ENCODE measurements at regions not wholly inside any gene's neighbourhood (a gene's known extent, or its start where the extent isn't known, plus 50 kb on each side); places are given as distances from the start of the nearest gene placed in this dataset.

GRCh38 chr10:20633714-20634113 is 263.4 kb downstream of the NEBL start:
- Histone ChIP-seq H3K4me2 (ENCODE audit: insufficient read depth, low read length, poor library complexity, severe bottlenecking) (no peak overlapping the region), H2BK12ac (ENCODE audit: low read length) (no peak overlapping the region), H3K18ac (ENCODE audit: low read length) (no peak overlapping the region), H4K91ac (ENCODE audit: low read depth, low read length, poor library complexity) (no peak overlapping the region), H3K14ac (ENCODE audit: low read length) (no peak overlapping the region), H3K79me1 (ENCODE audit: low read depth, low read length) (no peaks in the 10 kb centered on the region), H3K23ac (ENCODE audit: low read depth, low read length, poor library complexity) (no peak overlapping the region), H3K4me3 (ENCODE audit: low read length in 2 of 2) (no peak overlapping the region), H3K4me1 (ENCODE audit: control insufficient read depth in 2 of 2, insufficient read depth in 1 of 2, low read depth in 1 of 2, low read length in 2 of 2) (peaks cover 0 to 8% of the 10 kb centered on the region in 2 donors), H4K8ac (ENCODE audit: low read depth, low read length) (no peak overlapping the region), H3K27me3 (ENCODE audit: control insufficient read depth in 3 of 3, insufficient read depth in 3 of 3, low read depth in 1 of 3, low read length in 3 of 3) (no peaks in the 10 kb centered on the region), H3K36me3 (replicated peaks in 1 of 2; ENCODE audit: control insufficient read depth in 2 of 2, insufficient read depth in 2 of 2, low read length in 2 of 2) (no peaks in the 10 kb centered on the region), H2BK15ac (ENCODE audit: low read length) (no peak overlapping the region), H3K4ac (ENCODE audit: low read length) (no peak overlapping the region), H2BK120ac (ENCODE audit: low read depth, low read length) (no peak overlapping the region), H3K27ac (replicated peaks; ENCODE audit: low read length) (no peak overlapping the region), H2AK5ac (ENCODE audit: low read depth, low read length) (no peak overlapping the region), H2BK5ac (ENCODE audit: low read length) (no peak overlapping the region), H2AFZ (ENCODE audit: low read length) (no peak overlapping the region), H3K9me3 (replicated peaks in 1 of 2; ENCODE audit: control insufficient read depth in 2 of 2, insufficient read depth in 1 of 2, low read depth in 1 of 2, low read length in 2 of 2) (no peaks in the 10 kb centered on the region), H3K9ac (ENCODE audit: low read depth, low read length, poor library complexity) (no peak overlapping the region)
- DNase-seq (ENCODE audit: low spot score) = no peak
- WGBS, 2 donors (ENCODE audit: extremely low coverage in 2 of 2, insufficient read length in 2 of 2, insufficient replicate concordance in 1 of 2) = no CpG with 5 or more reads among the region's 4 CpGs

- Histone ChIP-seq H3K4ac (ENCODE audit: low read length) (no peak overlapping the region), H3K9me3 (replicated peaks in 1 of 2; ENCODE audit: control insufficient read depth in 2 of 2, insufficient read depth in 1 of 2, low read depth in 1 of 2, low read length in 2 of 2) (no peaks in the 10 kb centered on the region), H3K14ac (ENCODE audit: low read length) (no peak overlapping the region), H3K23ac (ENCODE audit: low read depth, low read length, poor library complexity) (no peak overlapping the region), H3K4me1 (ENCODE audit: control insufficient read depth in 2 of 2, insufficient read depth in 1 of 2, low read depth in 1 of 2, low read length in 2 of 2) (peaks cover 0 to 8% of the 10 kb centered on the region in 2 donors), H2AK5ac (ENCODE audit: low read depth, low read length) (no peak overlapping the region), H3K18ac (ENCODE audit: low read length) (no peak overlapping the region), H3K4me3 (ENCODE audit: low read length in 2 of 2) (no peak overlapping the region), H4K8ac (ENCODE audit: low read depth, low read length) (no peak overlapping the region), H3K9ac (ENCODE audit: low read depth, low read length, poor library complexity) (no peak overlapping the region), H3K27me3 (ENCODE audit: control insufficient read depth in 3 of 3, insufficient read depth in 3 of 3, low read depth in 1 of 3, low read length in 3 of 3) (no peaks in the 10 kb centered on the region), H2AFZ (ENCODE audit: low read length) (no peak overlapping the region), H2BK15ac (ENCODE audit: low read length) (no peak overlapping the region), H3K79me1 (ENCODE audit: low read depth, low read length) (no peaks in the 10 kb centered on the region), H2BK120ac (ENCODE audit: low read depth, low read length) (no peak overlapping the region), H2BK5ac (ENCODE audit: low read length) (no peak overlapping the region), H2BK12ac (ENCODE audit: low read length) (no peak overlapping the region), H3K27ac (replicated peaks; ENCODE audit: low read length) (no peak overlapping the region), H3K36me3 (replicated peaks in 1 of 2; ENCODE audit: control insufficient read depth in 2 of 2, insufficient read depth in 2 of 2, low read length in 2 of 2) (no peaks in the 10 kb centered on the region), H4K91ac (ENCODE audit: low read depth, low read length, poor library complexity) (no peak overlapping the region), H3K4me2 (ENCODE audit: insufficient read depth, low read length, poor library complexity, severe bottlenecking) (no peak overlapping the region)
- no peak for DNase-seq (ENCODE audit: low spot score)
- no CpG with 5 or more reads among the region's 2 CpGs for WGBS, 2 donors (ENCODE audit: extremely low coverage in 2 of 2, insufficient read length in 2 of 2, insufficient replicate concordance in 1 of 2)
Measured at GRCh38 chr10:20632696-20633095, 264.4 kb downstream of the NEBL start.

- H3K4me2 ChIP-seq (ENCODE audit: insufficient read depth, low read length, poor library complexity, severe bottlenecking) = no peak overlapping the region
- no peaks in the 10 kb centered on the region for H3K9me3 ChIP-seq (replicated peaks in 1 of 2; ENCODE audit: control insufficient read depth in 2 of 2, insufficient read depth in 1 of 2, low read depth in 1 of 2, low read length in 2 of 2)
- no peak overlapping the region for H2BK5ac ChIP-seq (ENCODE audit: low read length)
- H3K18ac ChIP-seq (ENCODE audit: low read length) = no peak overlapping the region
- H2BK120ac ChIP-seq (ENCODE audit: low read depth, low read length) = no peak overlapping the region
- no peak overlapping the region for H3K9ac ChIP-seq (ENCODE audit: low read depth, low read length, poor library complexity)
- H3K23ac ChIP-seq (ENCODE audit: low read depth, low read length, poor library complexity) = no peak overlapping the region
- H3K4me1 ChIP-seq (ENCODE audit: control insufficient read depth in 2 of 2, insufficient read depth in 1 of 2, low read depth in 1 of 2, low read length in 2 of 2) = peaks cover 0 to 8% of the 10 kb centered on the region in 2 donors
- no peak overlapping the region for H3K27ac ChIP-seq (replicated peaks; ENCODE audit: low read length)
- H3K4ac ChIP-seq (ENCODE audit: low read length) = no peak overlapping the region
- no peak overlapping the region for H2BK15ac ChIP-seq (ENCODE audit: low read length)
- H2BK12ac ChIP-seq (ENCODE audit: low read length) = no peak overlapping the region
- no peak overlapping the region for H4K8ac ChIP-seq (ENCODE audit: low read depth, low read length)
- H3K27me3 ChIP-seq (ENCODE audit: control insufficient read depth in 3 of 3, insufficient read depth in 3 of 3, low read depth in 1 of 3, low read length in 3 of 3) = no peaks in the 10 kb centered on the region
- no peaks in the 10 kb centered on the region for H3K36me3 ChIP-seq (replicated peaks in 1 of 2; ENCODE audit: control insufficient read depth in 2 of 2, insufficient read depth in 2 of 2, low read length in 2 of 2)
- DNase-seq (ENCODE audit: low spot score) = no peak
- no peak overlapping the region for H3K14ac ChIP-seq (ENCODE audit: low read length)
- H2AK5ac ChIP-seq (ENCODE audit: low read depth, low read length) = no peak overlapping the region
- no peak overlapping the region for H4K91ac ChIP-seq (ENCODE audit: low read depth, low read length, poor library complexity)
- no peak overlapping the region for H3K4me3 ChIP-seq (ENCODE audit: low read length in 2 of 2)
- no peaks in the 10 kb centered on the region for H3K79me1 ChIP-seq (ENCODE audit: low read depth, low read length)
- no peak overlapping the region for H2AFZ ChIP-seq (ENCODE audit: low read length)
- no CpG with 5 or more reads among the region's 1 CpG for WGBS, 2 donors (ENCODE audit: extremely low coverage in 2 of 2, insufficient read length in 2 of 2, insufficient replicate concordance in 1 of 2)
Measured at GRCh38 chr10:20631229-20631628, 265.9 kb downstream of the NEBL start.

- Histone ChIP-seq H3K27me3 (ENCODE audit: control insufficient read depth in 3 of 3, insufficient read depth in 3 of 3, low read depth in 1 of 3, low read length in 3 of 3) (no peaks in the 10 kb centered on the region), H3K23ac (ENCODE audit: low read depth, low read length, poor library complexity) (no peak overlapping the region), H3K4me2 (ENCODE audit: insufficient read depth, low read length, poor library complexity, severe bottlenecking) (no peak overlapping the region), H2BK15ac (ENCODE audit: low read length) (no peak overlapping the region), H3K18ac (ENCODE audit: low read length) (no peak overlapping the region), H3K27ac (replicated peaks; ENCODE audit: low read length) (no peak overlapping the region), H4K91ac (ENCODE audit: low read depth, low read length, poor library complexity) (no peak overlapping the region), H4K8ac (ENCODE audit: low read depth, low read length) (no peak overlapping the region), H2AFZ (ENCODE audit: low read length) (no peak overlapping the region), H2AK5ac (ENCODE audit: low read depth, low read length) (no peak overlapping the region), H3K4ac (ENCODE audit: low read length) (no peak overlapping the region), H3K4me3 (ENCODE audit: low read length in 2 of 2) (no peak overlapping the region), H2BK120ac (ENCODE audit: low read depth, low read length) (no peak overlapping the region), H3K36me3 (replicated peaks in 1 of 2; ENCODE audit: control insufficient read depth in 2 of 2, insufficient read depth in 2 of 2, low read length in 2 of 2) (no peaks in the 10 kb centered on the region), H3K79me1 (ENCODE audit: low read depth, low read length) (no peaks in the 10 kb centered on the region), H3K14ac (ENCODE audit: low read length) (no peak overlapping the region), H3K9ac (ENCODE audit: low read depth, low read length, poor library complexity) (no peak overlapping the region), H3K4me1 (ENCODE audit: control insufficient read depth in 2 of 2, insufficient read depth in 1 of 2, low read depth in 1 of 2, low read length in 2 of 2) (peaks cover 0 to 3% of the 10 kb centered on the region in 2 donors), H2BK12ac (ENCODE audit: low read length) (no peak overlapping the region), H3K9me3 (replicated peaks in 1 of 2; ENCODE audit: control insufficient read depth in 2 of 2, insufficient read depth in 1 of 2, low read depth in 1 of 2, low read length in 2 of 2) (no peaks in the 10 kb centered on the region), H2BK5ac (ENCODE audit: low read length) (no peak overlapping the region)
- DNase-seq (ENCODE audit: low spot score) = no peak
- no CpG with 5 or more reads among the region's 1 CpG for WGBS, 2 donors (ENCODE audit: extremely low coverage in 2 of 2, insufficient read length in 2 of 2, insufficient replicate concordance in 1 of 2)
Measured at GRCh38 chr10:20630092-20630643, 266.9 kb downstream of the NEBL start.

Measured in neuronal stem cell (in vitro differentiated cells).